A549 (cell line): ENCODE measurements at regions not wholly inside any gene's neighbourhood (a gene's known extent, or its start where the extent isn't known, plus 50 kb on each side); places are given as distances from the start of the nearest gene placed in this dataset.
"Not testable (repeated sequence)": the region's sequence is repeated elsewhere in the genome, so short reads cannot be mapped to it uniquely, and the experiment has no call there.

ENCODE experiments used
- ATAC-seq, 2 experiments: fragments of 200-7000 bp in 1 of 2; fragments of >200 bp in 1 of 2; cut with Nextera tagmentation in 1 of 2; cut with Tn5 transposase in 1 of 2; 3 replicates each; pipeline versions ENCODE4 v1.8.0 to v1.9.1; 2018 to 2020; ENCODE audit warnings: mild to moderate bottlenecking in 1 of 2, moderate library complexity in 1 of 2
- CTCF ChIA-PET: fragments of 300-600 bp; sonication (Branson Sonifier 250); formaldehyde crosslinking; extraction: SDS; loops from one replicate; lab custom pipeline; 2021; ENCODE audit warnings: antibody characterized with exemption, inconsistent platforms; lab: Yijun Ruan, JAX
- POLR2A ChIA-PET: fragments of 350-600 bp; formaldehyde crosslinking; extraction: SDS; loops from one replicate; lab custom pipeline; 2021; ENCODE audit warnings: antibody characterized with exemption, inconsistent platforms; lab: Yijun Ruan, JAX
- DNase-seq, 2 experiments: peaks; one replicate each; pipeline versions ENCODE4 v3.0.0 to v3.0.0-alpha.2; 2011 to 2016; ENCODE audit warnings: low read depth in 1 of 2, low spot score in 1 of 2
- FAIRE-seq: peaks from 2 replicates; lab custom pipeline; 2011; peaks lifted over from hg19 to GRCh38; lab: Jason Lieb, UNC
- H3K27ac ChIP-seq, 2 experiments: fragments of >200 bp; sonication (Bioruptor Twin); formaldehyde crosslinking; 3 replicates each; pipeline ENCODE4 v1.5.1; 2016 to 2017
- H3K4me1 ChIP-seq: fragments of >200 bp; sonication (Bioruptor Twin); formaldehyde crosslinking; 3 replicates; pipeline ENCODE4 v1.6.1; 2016
- H3K4me2 ChIP-seq: fragments of >200 bp; sonication (Bioruptor Twin); formaldehyde crosslinking; 3 replicates; pipeline ENCODE4 v1.6.1; 2016
- H3K4me3 ChIP-seq: fragments of >200 bp; sonication (Bioruptor Twin); formaldehyde crosslinking; 3 replicates; pipeline ENCODE4 v1.5.1; 2016
- H3K9me3 ChIP-seq: fragments of >200 bp; sonication (Bioruptor Twin); formaldehyde crosslinking; 3 replicates; pipeline ENCODE4 v1.6.1; 2016
- CBX2 ChIP-seq: fragments of 200-600 bp; sonication (generic); IDR thresholded peaks from 2 replicates; pipeline ENCODE4 v1.6.1; 2016; ENCODE audit warnings: low read depth, mild to moderate bottlenecking, borderline replicate concordance
- CBX8 ChIP-seq: fragments of 200-600 bp; sonication (generic); IDR thresholded peaks from 2 replicates; pipeline ENCODE4 v1.6.1; 2016
- CHD2 ChIP-seq: fragments of 150-350 bp; IDR thresholded peaks from 2 replicates; pipeline ENCODE4 v1.6.1; 2014; ENCODE audit warnings: low read length; ENCODE audit not compliant: partially characterized antibody
- EHF ChIP-seq: fragments of 250-450 bp; sonication (Bioruptor Pico); IDR thresholded peaks from 2 replicates; pipeline ENCODE4 v1.5.0; 2020; ENCODE audit warnings: mild to moderate bottlenecking
- EHMT2 ChIP-seq: fragments of 200-600 bp; sonication (generic); IDR thresholded peaks from 2 replicates; pipeline ENCODE4 v1.6.1; 2016; ENCODE audit warnings: antibody characterized with exemption, low read depth, mild to moderate bottlenecking, moderate library complexity
- ELK1 ChIP-seq: fragments of 150-350 bp; IDR thresholded peaks from 2 replicates; pipeline ENCODE4 v1.6.1; 2014; ENCODE audit warnings: low read depth, mild to moderate bottlenecking, low read length
- ESRRA ChIP-seq: fragments of 150-350 bp; IDR thresholded peaks from 2 replicates; pipeline ENCODE4 v1.6.1; 2014; ENCODE audit warnings: mild to moderate bottlenecking, low read length, borderline replicate concordance
- FOSB ChIP-seq: fragments of 250-450 bp; sonication (Bioruptor Pico); IDR thresholded peaks from 2 replicates; pipeline ENCODE4 v1.5.0; 2020; ENCODE audit warnings: mild to moderate bottlenecking, moderate library complexity
- FOSL2 ChIP-seq, 2 experiments: fragments of 450-650 bp in 1 of 2; fragments of >200 bp in 1 of 2; sonication (Bioruptor Twin) in 1 of 2; formaldehyde crosslinking; IDR thresholded peaks; 2 replicates each; pipeline versions ENCODE4 v1.5.0 to v1.6.1; 2016 to 2020; ENCODE audit warnings: mild to moderate bottlenecking in 1 of 2, moderate library complexity in 1 of 2
- FOXS1 ChIP-seq: fragments of 250-450 bp; sonication (Bioruptor Pico); IDR thresholded peaks from 2 replicates; pipeline ENCODE4 v1.5.0; 2020; ENCODE audit warnings: mild to moderate bottlenecking, moderate library complexity
- GATA3 ChIP-seq: IDR thresholded peaks from 2 replicates; pipeline ENCODE4 v1.6.1; 2012; ENCODE audit warnings: borderline replicate concordance
- HDAC2 ChIP-seq: fragments of 200-600 bp; sonication (generic); IDR thresholded peaks from 2 replicates; pipeline ENCODE4 v1.6.1; 2016
- HEYL ChIP-seq: fragments of 250-450 bp; sonication (Bioruptor Pico); IDR thresholded peaks from 2 replicates; pipeline ENCODE4 v1.8.0; 2021; ENCODE audit warnings: mild to moderate bottlenecking, moderate library complexity
- HOXA7 ChIP-seq: fragments of 250-450 bp; sonication (Bioruptor Pico); IDR thresholded peaks from 2 replicates; pipeline ENCODE4 v1.5.0; 2020; ENCODE audit warnings: mild to moderate bottlenecking, moderate library complexity
- HOXB13 ChIP-seq: fragments of 250-450 bp; sonication (Bioruptor Pico); IDR thresholded peaks from 2 replicates; pipeline ENCODE4 v1.5.0; 2020; ENCODE audit warnings: low read depth, mild to moderate bottlenecking, moderate library complexity
- HOXB5 ChIP-seq: fragments of 250-450 bp; sonication (Bioruptor Pico); IDR thresholded peaks from 2 replicates; pipeline ENCODE4 v1.5.0; 2020; ENCODE audit warnings: mild to moderate bottlenecking, moderate library complexity
- JUNB ChIP-seq: fragments of >200 bp; sonication (Bioruptor Twin); formaldehyde crosslinking; IDR thresholded peaks from 2 replicates; pipeline ENCODE4 v1.6.1; 2016
- KDM1A ChIP-seq: fragments of 200-600 bp; sonication (generic); IDR thresholded peaks from 2 replicates; pipeline ENCODE4 v1.6.1; 2016; ENCODE audit warnings: low read depth, mild to moderate bottlenecking
- KDM5A ChIP-seq: fragments of 200-600 bp; sonication (generic); IDR thresholded peaks from 2 replicates; pipeline ENCODE4 v1.6.1; 2016; ENCODE audit warnings: antibody characterized with exemption, mild to moderate bottlenecking
- MAFK ChIP-seq: fragments of 450-650 bp; IDR thresholded peaks from 2 replicates; pipeline ENCODE4 v1.6.1; 2014; ENCODE audit not compliant: partially characterized antibody
- MAX ChIP-seq: IDR thresholded peaks from 2 replicates; pipeline ENCODE4 v1.6.1; 2012
- MAZ ChIP-seq: fragments of 150-350 bp; IDR thresholded peaks from 2 replicates; pipeline ENCODE4 v1.6.1; 2014; ENCODE audit warnings: antibody characterized with exemption, low read depth, low read length, borderline replicate concordance
- NFE2L2 ChIP-seq: fragments of 150-350 bp; conservative IDR thresholded peaks from 2 replicates; pipeline ENCODE4 v1.6.1; 2014; ENCODE audit warnings: low read length
- POLR2A ChIP-seq: IDR thresholded peaks from 2 replicates; pipeline ENCODE4 v1.6.1; 2012; ENCODE audit warnings: mild to moderate bottlenecking, low read length
- RAD21 ChIP-seq, 2 experiments: fragments of >200 bp in 1 of 2; sonication (Bioruptor Twin) in 1 of 2; formaldehyde crosslinking in 1 of 2; IDR thresholded peaks in 1 of 2; conservative IDR thresholded peaks in 1 of 2; 2 replicates in 1 of 2; 3 replicates in 1 of 2; pipeline ENCODE4 v1.6.1; 2012 to 2018; ENCODE audit warnings: inconsistent platforms in 1 of 2
- SMC3 ChIP-seq: fragments of >200 bp; sonication (Bioruptor Twin); formaldehyde crosslinking; IDR thresholded peaks from 3 replicates; pipeline ENCODE4 v1.6.1; 2018; ENCODE audit warnings: inconsistent platforms
- SREBF2 ChIP-seq: fragments of 450-650 bp; IDR thresholded peaks from 2 replicates; pipeline ENCODE4 v1.6.1; 2014; ENCODE audit warnings: mild to moderate bottlenecking, moderate library complexity
- TFCP2L1 ChIP-seq: fragments of 250-450 bp; sonication (Bioruptor Pico); IDR thresholded peaks from 2 replicates; pipeline ENCODE4 v1.5.0; 2021; ENCODE audit warnings: mild to moderate bottlenecking
- ZC3H11A ChIP-seq: fragments of 450-650 bp; IDR thresholded peaks from 2 replicates; pipeline ENCODE4 v1.6.1; 2014; ENCODE audit warnings: antibody characterized with exemption, mild to moderate bottlenecking
- ZNF302 ChIP-seq: fragments of 250-450 bp; sonication (Bioruptor Pico); IDR thresholded peaks from 2 replicates; pipeline ENCODE4 v1.9.0; 2021; ENCODE audit warnings: inconsistent platforms, mild to moderate bottlenecking, moderate library complexity
- ZSCAN20 ChIP-seq: fragments of 250-450 bp; sonication (Bioruptor Pico); IDR thresholded peaks from 2 replicates; pipeline ENCODE4 v1.8.0; 2022; ENCODE audit warnings: mild to moderate bottlenecking, moderate library complexity
- WGBS: methylation state at CpG from one replicate; pipeline ENCODE4 v1.1.6; 2017; ENCODE audit errors: missing lambda C conversion rate; 5-methylcytosine and 5-hydroxymethylcytosine counted together

- WGBS, result 50% methylated on average over 1 of the region's 1 CpG
- ATAC-seq, result no peak
- H3K4me2 ChIP-seq, result no peak overlapping the region
- POLR2A ChIA-PET, result no interaction called here
- TF ChIP-seq GATA3, result no peak
- TF ChIP-seq JUNB, result no peak
- no peak for TF ChIP-seq POLR2A
- no peak for TF ChIP-seq ZC3H11A
- no peak for TF ChIP-seq CHD2
- TF ChIP-seq FOSB (CRISPR knock-in tag), result no peak
- TF ChIP-seq HOXA7, result no peak
- no peak for TF ChIP-seq CBX8
- TF ChIP-seq HEYL (CRISPR knock-in tag), result no peak
- no peak for TF ChIP-seq MAFK
- no peak for TF ChIP-seq KDM1A
- no peak for TF ChIP-seq MAX
- TF ChIP-seq FOXS1 (CRISPR knock-in tag), result no peak
- TF ChIP-seq EHMT2, result no peak
- TF ChIP-seq MAZ, result no peak
- TF ChIP-seq NFE2L2, result no peak
- no peak overlapping the region for H3K27ac ChIP-seq
- H3K4me3 ChIP-seq, result no peak overlapping the region
- no peak for DNase-seq
- H3K9me3 ChIP-seq, result 0 out of 3 replicates have a peak, but pooled peaks cover 3% of the 10 kb centered on the region
- CTCF ChIA-PET, result no interaction called here
- FAIRE-seq, result no peak
- no peaks in the 10 kb centered on the region for H3K4me1 ChIP-seq
Measured at GRCh38 chr5:92616085-92616484, 964.9 kb downstream of the NR2F1-AS1 start.

GRCh38 chr5:92613546-92613945, 967.5 kb downstream of the NR2F1-AS1 start:
- no peak overlapping the region for H3K4me2 ChIP-seq
- WGBS, result 74% methylated on average over 4 of the region's 4 CpGs
- H3K4me1 ChIP-seq, result no peaks in the 10 kb centered on the region
- H3K27ac ChIP-seq, result no peak overlapping the region
- FAIRE-seq (no peak), DNase-seq (no peak), ATAC-seq (no peak)
- no peak for TF ChIP-seq RAD21 (conservative IDR thresholded peaks at IDR 0.05 in 1 of 2, IDR thresholded peaks at IDR 0.05 in 1 of 2)
- TF ChIP-seq CBX8, result no peak
- TF ChIP-seq EHF (CRISPR knock-in tag), result no peak
- TF ChIP-seq TFCP2L1 (CRISPR knock-in tag), result no peak
- no peak for TF ChIP-seq ZNF302
- no peak for TF ChIP-seq ZC3H11A
- TF ChIP-seq HDAC2, result no peak
- TF ChIP-seq ZSCAN20, result no peak
- TF ChIP-seq ESRRA, result no peak
- POLR2A ChIA-PET, result no interaction called here
- no peaks in the 10 kb centered on the region for H3K9me3 ChIP-seq
- H3K4me3 ChIP-seq, result no peak overlapping the region
- CTCF ChIA-PET, result no interaction called here

- DNase-seq, H3K27ac ChIP-seq, CTCF ChIA-PET, H3K4me3 ChIP-seq, H3K4me1 ChIP-seq, FAIRE-seq, H3K9me3 ChIP-seq, H3K4me2 ChIP-seq, ATAC-seq, POLR2A ChIA-PET: not testable (repeated sequence)
Measured at GRCh38 chr5:92610435-92610834, 970.6 kb downstream of the NR2F1-AS1 start.

GRCh38 chr5:92605591-92605990, 975.4 kb downstream of the NR2F1-AS1 start:
- H3K4me1 ChIP-seq, result no peaks in the 10 kb centered on the region
- FAIRE-seq (no peak), DNase-seq (no peak), ATAC-seq (no peak)
- no peak overlapping the region for H3K27ac ChIP-seq
- H3K4me3 ChIP-seq, result no peak overlapping the region
- H3K4me2 ChIP-seq, result no peak overlapping the region
- H3K9me3 ChIP-seq, result no peaks in the 10 kb centered on the region
- POLR2A ChIA-PET, result no interaction called here
- WGBS, result 84% methylated on average over 2 of the region's 2 CpGs
- CTCF ChIA-PET, result no interaction called here
- no peak for TF ChIP-seq HDAC2
- no peak for TF ChIP-seq EHF (CRISPR knock-in tag)
- no peak for TF ChIP-seq ELK1
- no peak for TF ChIP-seq KDM5A
- no peak for TF ChIP-seq RAD21 (conservative IDR thresholded peaks at IDR 0.05 in 1 of 2, IDR thresholded peaks at IDR 0.05 in 1 of 2)
- TF ChIP-seq HOXB13 (CRISPR knock-in tag), result no peak
- no peak for TF ChIP-seq CBX8
- no peak for TF ChIP-seq HEYL (CRISPR knock-in tag)
- TF ChIP-seq SMC3, result no peak
- no peak for TF ChIP-seq FOSL2 (IDR thresholded peaks at IDR 0.05)
- TF ChIP-seq FOSL2 (CRISPR knock-in tag; IDR thresholded peaks at IDR 0.05), result no peak
- no peak for TF ChIP-seq HOXA7
- TF ChIP-seq CBX2, result no peak
- TF ChIP-seq HOXB5 (CRISPR knock-in tag), result no peak
- no peak for TF ChIP-seq SREBF2
